ENCODE measurements at regions not wholly inside any gene's neighbourhood (a gene's known extent, or its start where the extent isn't known, plus 50 kb on each side); places are given as distances from the start of the nearest gene placed in this dataset.

DNA sequence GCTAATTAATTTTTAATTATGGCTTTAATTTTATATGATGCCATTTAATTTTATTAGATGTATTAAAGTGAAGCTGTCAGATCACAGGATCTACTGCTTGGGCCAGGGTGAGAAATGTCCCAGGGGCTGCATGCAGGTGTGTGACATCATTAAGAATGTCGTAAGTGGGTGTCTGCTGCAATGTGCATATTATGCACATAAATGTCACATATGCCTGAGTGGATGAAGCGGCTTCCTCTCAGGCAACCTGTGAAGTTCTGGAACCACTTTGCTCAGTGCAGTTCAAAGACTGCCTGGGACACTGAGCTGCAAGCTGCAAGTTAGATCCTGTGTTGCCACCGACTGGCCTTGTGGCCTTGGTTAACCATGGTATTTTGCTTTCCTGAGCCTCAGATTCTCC is 355.0 kb downstream of the UQCRFS1 start:
- TF ChIP-seq, protein P1, sequence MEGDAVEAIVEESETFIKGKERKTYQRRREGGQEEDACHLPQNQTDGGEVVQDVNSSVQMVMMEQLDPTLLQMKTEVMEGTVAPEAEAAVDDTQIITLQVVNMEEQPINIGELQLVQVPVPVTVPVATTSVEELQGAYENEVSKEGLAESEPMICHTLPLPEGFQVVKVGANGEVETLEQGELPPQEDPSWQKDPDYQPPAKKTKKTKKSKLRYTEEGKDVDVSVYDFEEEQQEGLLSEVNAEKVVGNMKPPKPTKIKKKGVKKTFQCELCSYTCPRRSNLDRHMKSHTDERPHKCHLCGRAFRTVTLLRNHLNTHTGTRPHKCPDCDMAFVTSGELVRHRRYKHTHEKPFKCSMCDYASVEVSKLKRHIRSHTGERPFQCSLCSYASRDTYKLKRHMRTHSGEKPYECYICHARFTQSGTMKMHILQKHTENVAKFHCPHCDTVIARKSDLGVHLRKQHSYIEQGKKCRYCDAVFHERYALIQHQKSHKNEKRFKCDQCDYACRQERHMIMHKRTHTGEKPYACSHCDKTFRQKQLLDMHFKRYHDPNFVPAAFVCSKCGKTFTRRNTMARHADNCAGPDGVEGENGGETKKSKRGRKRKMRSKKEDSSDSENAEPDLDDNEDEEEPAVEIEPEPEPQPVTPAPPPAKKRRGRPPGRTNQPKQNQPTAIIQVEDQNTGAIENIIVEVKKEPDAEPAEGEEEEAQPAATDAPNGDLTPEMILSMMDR (IDR thresholded peaks at IDR 0.05; ENCODE audit: low read depth, low read length): no peak
- no peak for TF ChIP-seq POLR2A (IDR thresholded peaks at IDR 0.05; ENCODE audit: extremely low read depth, insufficient read length)
- TF ChIP-seq, protein P2, sequence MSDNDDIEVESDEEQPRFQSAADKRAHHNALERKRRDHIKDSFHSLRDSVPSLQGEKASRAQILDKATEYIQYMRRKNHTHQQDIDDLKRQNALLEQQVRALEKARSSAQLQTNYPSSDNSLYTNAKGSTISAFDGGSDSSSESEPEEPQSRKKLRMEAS (IDR thresholded peaks at IDR 0.05; ENCODE audit: low read depth, low read length): no peak
